B cell (primary cell): ENCODE measurements at regions not wholly inside any gene's neighbourhood (a gene's known extent, or its start where the extent isn't known, plus 50 kb on each side); places are given as distances from the start of the nearest gene placed in this dataset.

Experiments
- ATAC-seq: fragments of 200-7000 bp; cut with Tn5 transposase; one replicate; pipeline ENCODE4 v1.10.0; 2021; ENCODE audit warnings: low read depth, mild to moderate bottlenecking, moderate number of reproducible peaks, moderate library complexity
- CTCF ChIA-PET: fragments of 350-600 bp; sonication (Branson Sonifier 250); formaldehyde crosslinking; loops from one replicate; lab custom pipeline; 2021; ENCODE audit warnings: antibody characterized with exemption, inconsistent platforms; lab: Charles Lee
- POLR2A ChIA-PET: fragments of 350-600 bp; sonication (Branson Sonifier 250); formaldehyde crosslinking; loops from one replicate; lab custom pipeline; 2021; ENCODE audit warnings: antibody characterized with exemption; lab: Charles Lee
- DNase-seq: peaks from one replicate; pipeline ENCODE4 v3.0.0; 2013
- H2AFZ ChIP-seq: 2 replicates; pipeline ENCODE4 v1.6.1; 2012; ENCODE audit warnings: mild to moderate bottlenecking, low read depth, low read length; ENCODE audit not compliant: insufficient read depth, poor library complexity, severe bottlenecking
- H3K27ac ChIP-seq, 2 donors: 1 replicate in 1 of 2; 2 replicates in 1 of 2; pipeline ENCODE4 v1.5.1; 2012 to 2013; ENCODE audit warnings: low read length in 2 of 2, mild to moderate bottlenecking in 2 of 2, moderate library complexity in 1 of 2
- H3K27me3 ChIP-seq, 4 experiments: fragments of 200-600 bp in 1 of 4; sonication (generic) in 1 of 4; replicated peaks in 1 of 4; 1 replicate in 2 of 4; 2 replicates in 2 of 4; pipeline versions ENCODE4 v1.6.1 to v1.7.0; 2013 to 2016; ENCODE audit warnings: low read length in 3 of 4, mild to moderate bottlenecking in 2 of 4, mixed read lengths in 1 of 4, moderate library complexity in 1 of 4; ENCODE audit not compliant: insufficient read depth in 4 of 4, control insufficient read depth in 3 of 4; ENCODE audit errors: control extremely low read depth in 1 of 4
- H3K36me3 ChIP-seq, 2 experiments: replicated peaks in 1 of 2; 1 replicate in 1 of 2; 2 replicates in 1 of 2; pipeline versions ENCODE4 v1.6.1 to v1.7.1; 2013; ENCODE audit warnings: low read length in 1 of 2; ENCODE audit not compliant: insufficient read depth in 2 of 2, control insufficient read depth in 1 of 2; ENCODE audit errors: control extremely low read depth in 1 of 2, extremely low read depth in 1 of 2
- H3K4me1 ChIP-seq, 2 donors: fragments of 200-600 bp in 1 of 2; sonication (generic) in 1 of 2; 1 replicate in 1 of 2; 2 replicates in 1 of 2; pipeline versions ENCODE4 v1.5.1 to v1.6.1; 2013 to 2017; ENCODE audit warnings: low read length in 2 of 2; ENCODE audit not compliant: control insufficient read depth in 2 of 2, insufficient read depth in 2 of 2
- H3K4me2 ChIP-seq: replicated peaks from 2 replicates; pipeline ENCODE3; 2012; ENCODE audit warnings: mild to moderate bottlenecking, low read depth, low read length; ENCODE audit not compliant: poor library complexity, severe bottlenecking
- H3K4me3 ChIP-seq, 5 experiments: fragments of 200-600 bp in 1 of 5; sonication (generic) in 1 of 5; 1 replicate in 3 of 5; 2 replicates in 2 of 5; pipeline versions ENCODE4 v1.5.1 to v1.7.0; 2011 to 2016; ENCODE audit warnings: low read length in 4 of 5, mild to moderate bottlenecking in 4 of 5, low read depth in 2 of 5, control low read depth in 1 of 5, moderate library complexity in 1 of 5; ENCODE audit not compliant: insufficient read depth in 1 of 5; ENCODE audit errors: control extremely low read depth in 1 of 5, extremely low read depth in 1 of 5
- H3K79me2 ChIP-seq: fragments of 200-600 bp; sonication (generic); one replicate; pipeline ENCODE4 v1.6.0; 2016; ENCODE audit warnings: low read length; ENCODE audit not compliant: control insufficient read depth, insufficient read depth
- H3K9ac ChIP-seq: fragments of 200-600 bp; sonication (generic); 2 replicates; pipeline ENCODE4 v1.6.1; 2017; ENCODE audit warnings: mild to moderate bottlenecking, low read length, moderate library complexity
- H3K9me3 ChIP-seq, 3 donors: one replicate each; pipeline versions ENCODE4 v1.6.1 to v1.7.1; 2013; ENCODE audit warnings: low read length in 2 of 3; ENCODE audit not compliant: control insufficient read depth in 2 of 3, insufficient read depth in 1 of 3; ENCODE audit errors: control extremely low read depth in 1 of 3
- H4K20me1 ChIP-seq: 2 replicates; pipeline ENCODE4 v1.6.0; 2012; ENCODE audit warnings: mild to moderate bottlenecking, low read length; ENCODE audit not compliant: insufficient read depth, control insufficient read depth, poor library complexity, severe bottlenecking
- H3K27ac Mint-ChIP-seq: one replicate; pipeline ENCODE4 v1.8.0; 2021; ENCODE audit warnings: mixed read lengths
- H3K27me3 Mint-ChIP-seq: one replicate; pipeline ENCODE4 v1.8.0; 2021; ENCODE audit warnings: mixed read lengths
- H3K4me1 Mint-ChIP-seq: one replicate; pipeline ENCODE4 v1.8.0; 2021; ENCODE audit warnings: mixed read lengths
- H3K4me3 Mint-ChIP-seq: one replicate; pipeline ENCODE4 v1.8.0; 2021; ENCODE audit warnings: mixed read lengths
- H3K9me3 Mint-ChIP-seq: one replicate; pipeline ENCODE4 v1.8.0; 2022; ENCODE audit warnings: mixed read lengths; ENCODE audit not compliant: insufficient read depth
- EZH2 ChIP-seq: IDR thresholded peaks from 2 replicates; pipeline ENCODE4 v1.6.1; 2012; ENCODE audit warnings: borderline replicate concordance, low read depth, mild to moderate bottlenecking, moderate library complexity, low read length; ENCODE audit not compliant: insufficient read depth, poor library complexity, severe bottlenecking
- WGBS: methylation state at CpG from one replicate; pipeline ENCODE4 v1.1.5; 2013; ENCODE audit warnings: missing lambda C conversion rate; ENCODE audit not compliant: insufficient coverage; 5-methylcytosine and 5-hydroxymethylcytosine counted together
- intact Hi-C: fragments of 100-400 bp; cut with micrococcal nuclease; formaldehyde crosslinking; loops from one replicate; pipeline ENCODE4 v1.10.0; 2022
- TF ChIP-seq, protein P1 (sequence below): fragments of 200-600 bp; IDR thresholded peaks from one replicate; pipeline ENCODE4 v1.8.0; 2022; ENCODE audit warnings: antibody characterized with exemption, mild to moderate bottlenecking

DNA sequence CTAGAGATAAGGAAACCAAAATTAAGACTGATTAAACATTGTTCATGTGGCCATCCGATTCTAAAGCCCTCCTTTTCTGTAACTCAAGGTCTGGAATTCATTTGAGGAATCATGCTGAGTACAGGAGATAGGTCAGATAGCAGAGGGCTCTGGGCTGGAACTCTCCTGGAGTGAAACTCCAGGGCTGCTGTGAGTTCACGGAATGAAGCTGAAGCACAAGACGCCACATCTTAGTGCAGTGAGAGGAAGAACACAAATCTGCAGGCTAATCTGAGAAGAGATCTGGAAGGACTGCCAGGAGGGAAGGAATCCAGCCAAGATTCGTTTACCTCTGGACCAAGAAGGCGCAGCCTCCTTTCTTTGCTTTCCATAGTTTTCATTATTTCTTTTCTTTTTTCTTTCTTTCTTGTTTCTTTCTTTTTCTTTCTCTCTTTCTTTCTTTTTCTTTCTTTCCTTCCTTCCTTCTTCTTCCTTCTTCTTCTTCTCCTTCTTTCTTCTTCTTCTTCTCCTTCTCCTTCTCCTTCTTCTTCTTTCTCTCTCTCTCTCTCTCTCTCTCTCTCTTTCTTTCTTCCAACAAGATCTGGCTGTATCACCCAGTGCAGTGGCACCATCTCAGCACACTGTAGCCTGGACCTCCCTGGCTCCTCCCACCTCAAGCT lies 74.8 kb upstream of the ATP1B1 start:
- no peaks in the 10 kb centered on the region for H3K36me3 ChIP-seq
- 94% methylated on average over 3 of the region's 5 CpGs for WGBS
- H3K9me3 ChIP-seq: peaks cover 0 to 4% (median 1%) of the 10 kb centered on the region in 3 donors
- no peak overlapping the region for H2AFZ ChIP-seq
- ATAC-seq (no peak), DNase-seq (no peak)
- H3K4me3 ChIP-seq: no peak overlapping the region
- ChIA-PET CTCF (interaction anchor here (0.7 kb wide), 1 partner anchor 689 kb away, joined by 3 read pairs; no protein-coding TSS in a partner anchor), POLR2A (no interaction called here)
- H3K27ac ChIP-seq: no peak overlapping the region
- TF ChIP-seq, protein P1, sequence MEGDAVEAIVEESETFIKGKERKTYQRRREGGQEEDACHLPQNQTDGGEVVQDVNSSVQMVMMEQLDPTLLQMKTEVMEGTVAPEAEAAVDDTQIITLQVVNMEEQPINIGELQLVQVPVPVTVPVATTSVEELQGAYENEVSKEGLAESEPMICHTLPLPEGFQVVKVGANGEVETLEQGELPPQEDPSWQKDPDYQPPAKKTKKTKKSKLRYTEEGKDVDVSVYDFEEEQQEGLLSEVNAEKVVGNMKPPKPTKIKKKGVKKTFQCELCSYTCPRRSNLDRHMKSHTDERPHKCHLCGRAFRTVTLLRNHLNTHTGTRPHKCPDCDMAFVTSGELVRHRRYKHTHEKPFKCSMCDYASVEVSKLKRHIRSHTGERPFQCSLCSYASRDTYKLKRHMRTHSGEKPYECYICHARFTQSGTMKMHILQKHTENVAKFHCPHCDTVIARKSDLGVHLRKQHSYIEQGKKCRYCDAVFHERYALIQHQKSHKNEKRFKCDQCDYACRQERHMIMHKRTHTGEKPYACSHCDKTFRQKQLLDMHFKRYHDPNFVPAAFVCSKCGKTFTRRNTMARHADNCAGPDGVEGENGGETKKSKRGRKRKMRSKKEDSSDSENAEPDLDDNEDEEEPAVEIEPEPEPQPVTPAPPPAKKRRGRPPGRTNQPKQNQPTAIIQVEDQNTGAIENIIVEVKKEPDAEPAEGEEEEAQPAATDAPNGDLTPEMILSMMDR: peak; percentile 10
- TF ChIP-seq EZH2: no peak
- no peaks in the 10 kb centered on the region for H3K79me2 ChIP-seq
- Mint-ChIP-seq H3K27me3 (peaks cover 23% of the 10 kb centered on the region), H3K9me3 (peaks cover 4% of the 10 kb centered on the region), H3K4me3 (no peak overlapping the region), H3K4me1 (no peaks in the 10 kb centered on the region), H3K27ac (no peak overlapping the region)
- no peaks in the 10 kb centered on the region for H3K4me1 ChIP-seq
- intact Hi-C loops: no loop called here
- H3K4me2 ChIP-seq: no peak overlapping the region
- H4K20me1 ChIP-seq: no peaks in the 10 kb centered on the region
- H3K27me3 ChIP-seq: peaks cover 0 to 7% (median 3%) of the 10 kb centered on the region in 4 experiments
- no peak overlapping the region for H3K9ac ChIP-seq

DNA sequence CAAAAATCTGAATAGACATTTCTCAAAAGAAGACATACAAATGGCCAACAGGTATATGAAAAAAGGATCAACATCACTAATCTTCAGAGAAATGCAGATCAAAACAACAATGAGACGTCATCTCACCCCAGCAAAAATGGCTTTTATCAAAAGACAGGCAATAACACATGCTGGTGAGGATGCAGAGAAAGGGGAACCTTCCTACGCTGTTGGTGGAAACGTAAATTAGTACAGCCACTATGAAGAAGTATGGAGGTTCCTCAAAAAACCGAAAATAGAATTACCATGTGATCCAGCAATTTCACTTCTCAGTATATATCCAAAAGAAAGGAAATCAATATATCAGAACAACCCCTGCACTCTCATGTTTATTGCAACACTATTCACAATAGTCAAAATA lies 65.1 kb upstream of the ATP1B1 start:
- Histone ChIP-seq H3K79me2 (no peaks in the 10 kb centered on the region), H3K9ac (no peak overlapping the region), H3K27ac (no peak overlapping the region), H3K4me3 (no peak overlapping the region), H4K20me1 (no peaks in the 10 kb centered on the region), H3K36me3 (no peaks in the 10 kb centered on the region), H3K4me1 (peaks cover 16% of the 10 kb centered on the region in 2 donors), H3K4me2 (no peak overlapping the region), H2AFZ (no peak overlapping the region), H3K27me3 (peaks cover 0 to 3% (median under 1%) of the 10 kb centered on the region in 4 experiments), H3K9me3 (peaks cover 0 to 2% (median 2%) of the 10 kb centered on the region in 3 donors)
- Mint-ChIP-seq H3K4me3 (no peak overlapping the region), H3K4me1 (peaks cover 23% of the 10 kb centered on the region), H3K27me3 (peaks cover 26% of the 10 kb centered on the region), H3K9me3 (peaks cover 5% of the 10 kb centered on the region), H3K27ac (no peak overlapping the region)
- intact Hi-C loops: no loop called here
- CTCF ChIA-PET: no interaction called here
- no CpG with 5 or more reads among the region's 4 CpGs for WGBS
- DNase-seq: no peak
- no peak for ATAC-seq
- POLR2A ChIA-PET: no interaction called here
- no peak for TF ChIP-seq EZH2
- TF ChIP-seq, protein P1: no peak
